Ishikawa (cell line): ENCODE measurements at regions not wholly inside any gene's neighbourhood (a gene's known extent, or its start where the extent isn't known, plus 50 kb on each side); places are given as distances from the start of the nearest gene placed in this dataset.

Experiments used
- CEBPB ChIP-seq: IDR thresholded peaks from 2 replicates; pipeline ENCODE4 v1.6.1; 2012
- CREB1 ChIP-seq: IDR thresholded peaks from 2 replicates; pipeline ENCODE4 v1.6.1; 2012; ENCODE audit warnings: low read depth
- EP300 ChIP-seq: IDR thresholded peaks from 2 replicates; pipeline ENCODE4 v1.6.1; 2012; ENCODE audit warnings: borderline replicate concordance
- RAD21 ChIP-seq: IDR thresholded peaks from 2 replicates; pipeline ENCODE4 v1.6.1; 2012; ENCODE audit warnings: low read depth
- TAF1 ChIP-seq: IDR thresholded peaks from 2 replicates; pipeline ENCODE4 v1.6.1; 2012; ENCODE audit warnings: low read depth, mild to moderate bottlenecking
- TCF12 ChIP-seq: IDR thresholded peaks from 2 replicates; pipeline ENCODE4 v1.6.1; 2012; ENCODE audit warnings: low read depth
- YY1 ChIP-seq: IDR thresholded peaks from 2 replicates; pipeline ENCODE4 v1.6.1; 2012; ENCODE audit warnings: low read depth
- TF ChIP-seq, protein P1 (sequence below): IDR thresholded peaks from 2 replicates; pipeline ENCODE4 v1.6.1; 2012; ENCODE audit warnings: low read depth, mild to moderate bottlenecking
- TF ChIP-seq, protein P2 (sequence below): IDR thresholded peaks from 2 replicates; pipeline ENCODE4 v1.6.1; 2012
- TF ChIP-seq, protein P3 (sequence below): IDR thresholded peaks from 2 replicates; pipeline ENCODE4 v1.6.1; 2012

DNA sequence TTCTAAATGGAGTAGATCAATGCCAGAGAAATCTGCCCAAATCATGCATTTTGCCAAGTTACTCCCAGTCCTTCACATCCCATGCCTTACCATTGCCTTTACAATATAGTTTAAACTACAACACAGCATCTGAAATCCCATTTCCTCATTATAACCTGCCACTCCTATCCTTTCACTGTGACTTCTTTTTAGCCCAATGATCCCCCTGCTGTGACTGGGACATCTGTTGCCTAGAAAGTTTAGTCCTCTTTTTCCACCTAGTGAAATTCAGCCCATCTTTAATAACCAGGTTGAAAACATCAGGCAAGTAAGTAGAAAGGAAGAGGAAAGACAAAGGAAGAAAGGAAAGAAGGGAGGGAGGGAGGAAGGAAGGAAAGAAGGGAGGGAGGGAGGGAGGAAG lies 627.9 kb upstream of the ZNF385D start:
- TF ChIP-seq CEBPB (no peak), EP300 (no peak), RAD21 (no peak), YY1 (no peak), CREB1 (no peak), TAF1 (no peak), TCF12 (no peak)
- TF ChIP-seq, protein P1, sequence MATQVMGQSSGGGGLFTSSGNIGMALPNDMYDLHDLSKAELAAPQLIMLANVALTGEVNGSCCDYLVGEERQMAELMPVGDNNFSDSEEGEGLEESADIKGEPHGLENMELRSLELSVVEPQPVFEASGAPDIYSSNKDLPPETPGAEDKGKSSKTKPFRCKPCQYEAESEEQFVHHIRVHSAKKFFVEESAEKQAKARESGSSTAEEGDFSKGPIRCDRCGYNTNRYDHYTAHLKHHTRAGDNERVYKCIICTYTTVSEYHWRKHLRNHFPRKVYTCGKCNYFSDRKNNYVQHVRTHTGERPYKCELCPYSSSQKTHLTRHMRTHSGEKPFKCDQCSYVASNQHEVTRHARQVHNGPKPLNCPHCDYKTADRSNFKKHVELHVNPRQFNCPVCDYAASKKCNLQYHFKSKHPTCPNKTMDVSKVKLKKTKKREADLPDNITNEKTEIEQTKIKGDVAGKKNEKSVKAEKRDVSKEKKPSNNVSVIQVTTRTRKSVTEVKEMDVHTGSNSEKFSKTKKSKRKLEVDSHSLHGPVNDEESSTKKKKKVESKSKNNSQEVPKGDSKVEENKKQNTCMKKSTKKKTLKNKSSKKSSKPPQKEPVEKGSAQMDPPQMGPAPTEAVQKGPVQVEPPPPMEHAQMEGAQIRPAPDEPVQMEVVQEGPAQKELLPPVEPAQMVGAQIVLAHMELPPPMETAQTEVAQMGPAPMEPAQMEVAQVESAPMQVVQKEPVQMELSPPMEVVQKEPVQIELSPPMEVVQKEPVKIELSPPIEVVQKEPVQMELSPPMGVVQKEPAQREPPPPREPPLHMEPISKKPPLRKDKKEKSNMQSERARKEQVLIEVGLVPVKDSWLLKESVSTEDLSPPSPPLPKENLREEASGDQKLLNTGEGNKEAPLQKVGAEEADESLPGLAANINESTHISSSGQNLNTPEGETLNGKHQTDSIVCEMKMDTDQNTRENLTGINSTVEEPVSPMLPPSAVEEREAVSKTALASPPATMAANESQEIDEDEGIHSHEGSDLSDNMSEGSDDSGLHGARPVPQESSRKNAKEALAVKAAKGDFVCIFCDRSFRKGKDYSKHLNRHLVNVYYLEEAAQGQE: no peak
- TF ChIP-seq, protein P2, sequence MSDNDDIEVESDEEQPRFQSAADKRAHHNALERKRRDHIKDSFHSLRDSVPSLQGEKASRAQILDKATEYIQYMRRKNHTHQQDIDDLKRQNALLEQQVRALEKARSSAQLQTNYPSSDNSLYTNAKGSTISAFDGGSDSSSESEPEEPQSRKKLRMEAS: no peak
- TF ChIP-seq, protein P3, sequence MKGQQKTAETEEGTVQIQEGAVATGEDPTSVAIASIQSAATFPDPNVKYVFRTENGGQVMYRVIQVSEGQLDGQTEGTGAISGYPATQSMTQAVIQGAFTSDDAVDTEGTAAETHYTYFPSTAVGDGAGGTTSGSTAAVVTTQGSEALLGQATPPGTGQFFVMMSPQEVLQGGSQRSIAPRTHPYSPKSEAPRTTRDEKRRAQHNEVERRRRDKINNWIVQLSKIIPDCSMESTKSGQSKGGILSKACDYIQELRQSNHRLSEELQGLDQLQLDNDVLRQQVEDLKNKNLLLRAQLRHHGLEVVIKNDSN: no peak
